ENCODE measurements at regions not wholly inside any gene's neighbourhood (a gene's known extent, or its start where the extent isn't known, plus 50 kb on each side); places are given as distances from the start of the nearest gene placed in this dataset.

- TF ChIP-seq CHD7 (IDR thresholded peaks at IDR 0.05; ENCODE audit: insufficient replicate concordance, low read length) = no peak
- no peak for TF ChIP-seq TAF1 (IDR thresholded peaks at IDR 0.05; ENCODE audit: low read depth, low read length)
- TF ChIP-seq TCF12 (IDR thresholded peaks at IDR 0.05; ENCODE audit: low read depth, low read length) = no peak
- no peak for TF ChIP-seq EP300 (IDR thresholded peaks at IDR 0.05; ENCODE audit: borderline replicate concordance in 1 of 2, low read depth in 2 of 2, low read length in 2 of 2)
- TF ChIP-seq TBP (IDR thresholded peaks at IDR 0.05; ENCODE audit: low read depth, low read length) = no peak
- no peak for TF ChIP-seq NANOG (IDR thresholded peaks at IDR 0.05; ENCODE audit: insufficient read depth, low read depth, low read length, poor library complexity, severe bottlenecking)
- no peak for TF ChIP-seq TEAD4 (IDR thresholded peaks at IDR 0.05; ENCODE audit: low read depth, low read length)
- no peak for TF ChIP-seq CREB1 (IDR thresholded peaks at IDR 0.05)
- TF ChIP-seq HDAC6 (IDR thresholded peaks at IDR 0.05; ENCODE audit: low read depth, low read length) = no peak
- no peak for TF ChIP-seq TAF7 (optimal IDR thresholded peaks at IDR 0.05; ENCODE audit: borderline replicate concordance, low read depth, low read length)
- no peak for TF ChIP-seq BCL11A (IDR thresholded peaks at IDR 0.05; ENCODE audit: low read depth in 2 of 2, low read length in 2 of 2)
Observed at GRCh38 chr4:166413356-166413755, 540.3 kb downstream of the TLL1 start (continued).
